Midbrain (tissue), 1 donor: ENCODE measurements at regions not wholly inside any gene's neighbourhood (a gene's known extent, or its start where the extent isn't known, plus 50 kb on each side); places are given as distances from the start of the nearest gene placed in this dataset.

Experiments
- DNase-seq: peaks from one replicate; lab custom pipeline; 2025; lab: John Stamatoyannopoulos, UW

- DNase-seq = no peak
Observed at GRCh38 chr5:74424162-74424868, 216.2 kb downstream of the ENC1 start.

GRCh38 chr5:74423383-74423782, 217.1 kb downstream of the ENC1 start:
- no peak for DNase-seq

- no peak for DNase-seq
Observed at GRCh38 chr5:74422671-74423070, 217.9 kb downstream of the ENC1 start.

- DNase-seq = no peak
Observed at GRCh38 chr5:74422030-74422429, 218.5 kb downstream of the ENC1 start.

- DNase-seq = no peak
Observed at GRCh38 chr5:74421377-74421776, 219.2 kb downstream of the ENC1 start.

GRCh38 chr5:74420947-74421346, 219.6 kb downstream of the ENC1 start:
- no peak for DNase-seq

- no peak for DNase-seq
Observed at GRCh38 chr5:74420220-74420619, 220.3 kb downstream of the ENC1 start.

- no peak for DNase-seq
Observed at GRCh38 chr5:74419468-74419867, 221.1 kb downstream of the ENC1 start.

GRCh38 chr5:74418709-74419108, 221.8 kb downstream of the ENC1 start:
- DNase-seq = no peak

- DNase-seq = no peak
Observed at GRCh38 chr5:74418261-74418660, 222.3 kb downstream of the ENC1 start.

GRCh38 chr5:74415695-74416102, 224.8 kb downstream of the ENC1 start:
- DNase-seq = no peak

GRCh38 chr5:74414228-74414627, 226.3 kb downstream of the ENC1 start:
- DNase-seq = no peak

- no peak for DNase-seq
Observed at GRCh38 chr5:74413403-74414048, 227.0 kb downstream of the ENC1 start.

- DNase-seq = no peak
Observed at GRCh38 chr5:74412066-74412465, 228.5 kb downstream of the ENC1 start.

- DNase-seq = no peak
Observed at GRCh38 chr5:74409712-74410111, 230.8 kb downstream of the ENC1 start.

- no peak for DNase-seq
Observed at GRCh38 chr5:74409166-74409706, 231.3 kb downstream of the ENC1 start.

- no peak for DNase-seq
Observed at GRCh38 chr5:74408150-74409043, 232.1 kb downstream of the ENC1 start.

GRCh38 chr5:74407701-74408100, 232.8 kb downstream of the ENC1 start:
- no peak for DNase-seq

GRCh38 chr5:74406844-74407243, 233.7 kb downstream of the ENC1 start:
- no peak for DNase-seq

GRCh38 chr5:74405593-74405992, 234.9 kb downstream of the ENC1 start:
- no peak for DNase-seq

- no peak for DNase-seq
Observed at GRCh38 chr5:74404574-74405508, 235.7 kb downstream of the ENC1 start.
